Memory B cell (primary cell): ENCODE measurements at regions not wholly inside any gene's neighbourhood (a gene's known extent, or its start where the extent isn't known, plus 50 kb on each side); places are given as distances from the start of the nearest gene placed in this dataset.
"Not testable (repeated sequence)": the region's sequence is repeated elsewhere in the genome, so short reads cannot be mapped to it uniquely, and the experiment has no call there.

Source experiments
- ATAC-seq: fragments of 150-1000 bp; cut with Tn5 transposase; 2 replicates; pipeline ENCODE4 v1.10.0; 2021; ENCODE audit warnings: low read depth, mild to moderate bottlenecking, moderate library complexity
- DNase-seq, 2 donors: peaks; one replicate each; pipeline ENCODE4 v3.0.0; 2022; ENCODE audit warnings: low spot score in 2 of 2
- H3K27ac Mint-ChIP-seq: one replicate; pipeline ENCODE4 v1.8.0; 2022; ENCODE audit warnings: mild to moderate bottlenecking, moderate library complexity, mixed read lengths
- H3K27me3 Mint-ChIP-seq: one replicate; pipeline ENCODE4 v1.8.0; 2022; ENCODE audit warnings: mixed read lengths
- H3K36me3 Mint-ChIP-seq: one replicate; pipeline ENCODE4 v1.8.0; 2022; ENCODE audit warnings: mild to moderate bottlenecking, mixed read lengths
- H3K4me1 Mint-ChIP-seq: one replicate; pipeline ENCODE4 v1.8.0; 2022; ENCODE audit warnings: mixed read lengths
- H3K4me3 Mint-ChIP-seq: one replicate; pipeline ENCODE4 v1.8.0; 2022; ENCODE audit warnings: mild to moderate bottlenecking, moderate library complexity, mixed read lengths
- H3K9me3 Mint-ChIP-seq: one replicate; pipeline ENCODE4 v1.8.0; 2022; ENCODE audit warnings: mixed read lengths

DNA sequence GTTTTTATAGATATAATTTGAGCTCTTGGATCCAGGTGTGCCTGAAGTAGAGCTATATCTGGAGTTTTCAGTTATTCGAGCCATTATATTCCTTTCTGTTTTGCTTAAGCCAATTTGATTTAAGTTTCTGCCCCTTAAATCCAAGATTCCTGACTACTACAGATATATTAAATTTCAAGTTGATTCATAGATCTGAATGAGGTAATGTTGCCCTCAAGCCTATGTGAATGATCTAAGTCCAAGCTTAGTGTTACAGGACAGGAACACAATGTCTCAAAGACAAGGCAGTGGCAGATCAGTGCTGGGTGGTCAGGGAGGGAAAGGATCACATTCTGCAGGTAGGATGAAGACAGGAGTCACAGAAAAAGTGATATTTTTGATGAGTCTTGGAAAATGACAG is 75.7 kb upstream of the CTBP2 start:
- no peak for ATAC-seq

DNA sequence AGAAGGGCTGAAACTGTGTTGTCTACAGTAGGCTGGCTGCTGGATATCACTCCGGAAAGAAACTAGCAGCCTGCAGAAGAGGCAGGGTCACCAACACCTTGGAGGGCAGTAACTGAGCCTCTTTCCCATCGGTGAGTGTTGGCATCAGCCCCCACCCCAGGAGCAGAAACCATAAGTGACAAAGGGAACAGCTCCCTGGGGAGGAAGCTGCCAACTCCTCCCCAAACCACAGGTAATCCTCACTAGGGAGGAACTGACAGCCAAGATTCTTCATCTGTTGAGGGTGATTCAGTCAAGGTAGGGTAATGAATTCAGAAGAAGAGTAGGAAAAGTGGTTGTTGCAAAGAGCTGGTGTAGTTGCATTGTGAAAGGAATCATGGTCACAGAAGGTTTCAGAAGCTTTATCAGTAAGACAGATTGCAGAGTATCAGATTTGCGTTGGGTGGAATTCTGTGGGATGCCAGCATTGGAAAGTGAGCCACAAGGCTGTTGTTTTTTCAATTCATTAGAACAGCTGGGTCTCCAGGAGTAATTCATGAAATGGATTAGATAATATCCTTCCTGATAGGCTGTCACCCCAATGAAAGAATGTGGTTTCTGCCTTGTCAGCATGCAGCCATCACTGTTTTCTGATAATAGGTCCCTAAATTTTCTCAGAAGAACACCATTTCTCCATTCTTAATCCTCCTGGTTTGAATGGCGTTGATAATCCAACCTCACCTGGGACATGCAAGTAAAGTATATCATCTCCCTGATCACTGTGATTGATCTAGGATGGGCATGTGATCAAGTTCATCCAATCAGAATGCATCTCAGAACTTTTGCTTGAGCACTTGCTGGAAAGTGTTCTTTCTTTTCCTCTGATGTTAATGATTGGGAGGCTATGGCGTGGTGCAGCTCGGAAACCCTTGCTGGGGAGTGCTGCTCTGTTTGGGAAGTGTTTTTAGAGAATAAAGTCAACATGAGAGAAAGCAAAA is 75.0 kb upstream of the CTBP2 start:
- Mint-ChIP-seq H3K36me3 (no peaks in the 10 kb centered on the region), H3K9me3 (peaks cover 8% of the 10 kb centered on the region), H3K27me3 (peaks cover 2% of the 10 kb centered on the region), H3K4me3 (no peak overlapping the region), H3K4me1 (no peaks in the 10 kb centered on the region), H3K27ac (no peak overlapping the region)
- ATAC-seq (no peak), DNase-seq (no peak)

More for the DNA sequence above, 75.7 kb upstream of the CTBP2 start:
- Mint-ChIP-seq H3K4me3 (no peak overlapping the region), H3K4me1 (no peaks in the 10 kb centered on the region), H3K9me3 (peaks cover 8% of the 10 kb centered on the region), H3K36me3 (no peaks in the 10 kb centered on the region), H3K27me3 (peaks cover 2% of the 10 kb centered on the region), H3K27ac (no peak overlapping the region)
- DNase-seq = no peak

DNA sequence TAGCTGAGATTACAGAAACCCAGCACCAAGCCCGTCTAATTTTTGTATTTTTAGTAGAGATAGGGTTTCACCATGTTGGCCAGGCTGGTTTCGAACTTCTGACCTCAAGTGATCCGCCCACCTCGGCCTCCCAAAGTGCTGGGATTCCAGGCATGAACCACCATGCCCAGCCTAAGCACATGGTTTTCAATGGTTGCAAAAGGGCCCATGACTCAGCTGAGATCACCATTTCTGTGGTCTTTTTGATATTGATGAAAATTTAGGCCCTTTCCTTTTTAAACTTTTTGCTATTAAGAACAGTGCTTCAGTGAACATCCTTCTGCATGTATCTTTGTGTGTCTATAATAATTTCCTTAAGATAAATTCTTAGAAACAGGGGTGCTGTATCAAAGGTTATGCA is 74.2 kb upstream of the CTBP2 start:
- not testable (repeated sequence) for H3K4me1 Mint-ChIP-seq, H3K4me3 Mint-ChIP-seq, H3K36me3 Mint-ChIP-seq, H3K27me3 Mint-ChIP-seq, DNase-seq, H3K27ac Mint-ChIP-seq, ATAC-seq
- peaks cover 12% of the 10 kb centered on the region for H3K9me3 Mint-ChIP-seq

DNA sequence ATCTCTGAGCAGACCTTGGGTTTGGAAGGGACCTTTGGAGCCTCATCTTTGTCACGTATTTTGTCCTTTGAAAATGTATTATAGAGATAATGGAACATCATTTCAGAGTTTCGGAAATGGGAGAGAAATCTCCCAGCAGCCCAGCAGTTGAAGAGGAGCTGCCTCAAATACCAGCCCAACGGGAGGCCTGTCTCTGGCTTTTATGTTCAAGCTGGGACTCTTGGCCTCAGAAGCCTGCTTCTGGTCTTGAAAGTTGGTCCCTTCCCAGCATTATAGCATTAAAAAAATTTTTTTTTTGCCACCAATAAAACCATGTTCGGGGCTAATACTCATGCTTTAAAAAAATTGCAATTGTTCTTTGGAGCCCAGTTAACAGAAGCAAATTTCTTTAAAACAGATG is 73.4 kb upstream of the CTBP2 start:
- H3K4me3 Mint-ChIP-seq = no peak overlapping the region
- H3K9me3 Mint-ChIP-seq = peaks cover 8% of the 10 kb centered on the region
- no peaks in the 10 kb centered on the region for H3K36me3 Mint-ChIP-seq
- ATAC-seq (no peak), DNase-seq (no peak)
- no peaks in the 10 kb centered on the region for H3K4me1 Mint-ChIP-seq
- H3K27me3 Mint-ChIP-seq = peaks cover 2% of the 10 kb centered on the region
- no peak overlapping the region for H3K27ac Mint-ChIP-seq

DNA sequence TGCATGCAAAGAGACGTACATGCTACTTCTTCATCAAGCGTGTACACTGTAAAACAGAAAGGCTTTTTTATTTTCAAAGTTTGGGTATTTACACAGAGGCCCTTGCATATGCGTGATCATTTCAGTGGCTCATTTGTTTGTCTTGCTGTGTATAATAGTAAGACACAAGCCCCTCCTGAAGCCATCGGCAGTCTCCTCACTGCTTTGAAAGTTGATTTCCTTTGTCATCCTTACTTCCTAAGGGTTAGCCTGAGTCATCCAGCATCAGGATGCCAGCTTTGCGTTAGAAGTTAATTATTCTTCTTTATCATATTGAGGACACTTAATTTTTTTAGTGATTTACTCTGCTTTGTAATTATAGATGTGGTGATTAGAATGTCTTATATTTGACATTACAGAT is 72.5 kb upstream of the CTBP2 start:
- ATAC-seq (no peak), DNase-seq (no peak)
- Mint-ChIP-seq H3K4me1 (no peaks in the 10 kb centered on the region), H3K36me3 (no peaks in the 10 kb centered on the region), H3K9me3 (peaks cover 4% of the 10 kb centered on the region), H3K27me3 (peaks cover 2% of the 10 kb centered on the region), H3K27ac (no peak overlapping the region), H3K4me3 (no peak overlapping the region)

DNA sequence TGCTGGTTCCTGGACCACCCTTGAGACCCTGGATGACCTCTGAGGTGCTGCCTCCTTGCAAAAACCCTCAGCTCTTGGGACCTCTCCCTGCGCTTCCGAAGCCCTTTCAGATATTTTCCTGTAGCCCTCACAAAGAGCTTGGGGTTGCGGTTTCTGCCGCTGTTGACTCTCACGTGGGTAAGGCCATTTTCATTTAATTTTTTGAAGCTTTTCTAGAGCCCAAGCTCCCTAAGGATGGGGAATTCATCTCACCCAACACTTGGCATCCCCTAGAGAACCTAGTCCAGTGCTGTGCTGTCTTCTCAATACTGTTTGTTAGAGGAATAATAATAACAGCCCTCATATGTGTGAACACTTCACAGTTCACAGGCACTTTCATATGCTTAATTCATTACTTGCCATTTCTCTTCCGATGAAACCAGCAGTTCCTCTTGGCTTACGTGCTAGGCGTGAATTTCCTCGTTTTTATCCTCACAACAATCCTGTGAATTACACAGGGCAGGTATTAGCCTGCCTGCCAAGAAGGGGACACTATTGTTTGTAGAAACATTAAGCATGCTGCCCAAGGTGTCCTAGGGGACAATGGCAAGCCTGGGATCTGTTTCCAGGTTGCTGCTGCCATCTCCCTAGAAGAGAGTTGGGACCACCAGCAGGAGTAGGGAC is 71.6 kb upstream of the CTBP2 start:
- Mint-ChIP-seq H3K27ac (no peak overlapping the region), H3K9me3 (peaks cover 6% of the 10 kb centered on the region), H3K36me3 (no peaks in the 10 kb centered on the region), H3K4me1 (no peaks in the 10 kb centered on the region), H3K27me3 (peaks cover 2% of the 10 kb centered on the region), H3K4me3 (no peak overlapping the region)
- ATAC-seq (no peak), DNase-seq (no peak)

DNA sequence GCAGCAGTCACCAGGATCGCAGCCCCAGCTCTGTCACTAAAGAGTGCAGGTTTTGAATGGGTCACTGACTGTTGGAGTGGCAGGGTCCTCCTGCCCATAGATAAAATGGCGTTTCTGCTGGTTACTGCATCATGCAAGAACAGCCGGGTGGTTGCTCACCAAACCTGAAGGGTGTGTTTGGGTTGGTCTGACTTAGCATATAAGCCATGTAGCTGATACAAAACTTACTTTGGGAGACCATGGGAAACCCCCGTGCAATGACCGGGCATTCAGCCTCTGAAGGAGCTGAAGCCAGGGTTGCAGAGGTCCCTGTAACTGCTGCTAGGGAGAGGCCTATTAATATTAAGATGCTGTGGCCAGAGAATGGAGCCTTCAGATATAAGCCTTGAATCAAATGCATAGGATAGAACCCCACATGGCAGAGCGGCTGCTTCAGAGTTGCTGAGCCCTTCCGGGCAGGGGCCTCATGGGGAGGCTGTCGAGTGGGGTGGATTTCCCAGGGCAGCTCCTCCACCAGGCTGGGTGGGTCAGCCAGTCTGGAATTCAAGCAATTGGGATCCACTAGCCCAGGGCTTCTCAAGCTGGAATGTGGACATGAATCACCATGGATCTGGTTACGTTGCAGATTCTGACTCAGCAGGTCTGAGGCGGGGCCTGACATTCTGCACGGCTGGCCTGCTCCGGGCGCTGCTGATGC is 70.9 kb upstream of the CTBP2 start:
- peaks cover 2% of the 10 kb centered on the region for H3K27me3 Mint-ChIP-seq
- no peak for ATAC-seq

DNA sequence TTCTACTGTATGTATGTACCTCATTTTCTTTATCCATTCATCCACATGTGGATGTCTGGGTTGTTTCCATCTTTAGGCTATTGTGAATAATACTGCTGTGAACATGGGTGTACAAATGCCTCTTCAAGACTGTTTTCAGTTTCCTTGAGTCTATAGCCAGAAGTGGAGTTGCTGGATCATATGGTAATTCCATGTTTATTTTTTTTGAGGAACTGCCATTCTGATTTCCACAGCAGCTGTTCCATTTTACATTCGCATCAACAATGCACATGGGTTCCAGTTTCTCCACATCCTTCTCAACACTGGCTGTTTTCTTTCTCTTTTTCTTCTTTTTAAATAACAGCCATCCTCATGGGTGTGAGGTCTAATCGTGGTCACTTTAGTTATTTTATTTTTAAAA is 69.9 kb upstream of the CTBP2 start:
- Mint-ChIP-seq H3K27ac (no peak overlapping the region), H3K27me3 (no peaks in the 10 kb centered on the region), H3K4me3 (no peak overlapping the region), H3K4me1 (no peaks in the 10 kb centered on the region), H3K9me3 (peaks cover 6% of the 10 kb centered on the region), H3K36me3 (no peaks in the 10 kb centered on the region)
- ATAC-seq = no peak
- no peak for DNase-seq

More for the DNA sequence above, 70.9 kb upstream of the CTBP2 start:
- Mint-ChIP-seq H3K36me3 (no peaks in the 10 kb centered on the region), H3K27ac (no peak overlapping the region), H3K4me3 (no peak overlapping the region), H3K9me3 (peaks cover 6% of the 10 kb centered on the region), H3K4me1 (no peaks in the 10 kb centered on the region)
- DNase-seq = no peak

DNA sequence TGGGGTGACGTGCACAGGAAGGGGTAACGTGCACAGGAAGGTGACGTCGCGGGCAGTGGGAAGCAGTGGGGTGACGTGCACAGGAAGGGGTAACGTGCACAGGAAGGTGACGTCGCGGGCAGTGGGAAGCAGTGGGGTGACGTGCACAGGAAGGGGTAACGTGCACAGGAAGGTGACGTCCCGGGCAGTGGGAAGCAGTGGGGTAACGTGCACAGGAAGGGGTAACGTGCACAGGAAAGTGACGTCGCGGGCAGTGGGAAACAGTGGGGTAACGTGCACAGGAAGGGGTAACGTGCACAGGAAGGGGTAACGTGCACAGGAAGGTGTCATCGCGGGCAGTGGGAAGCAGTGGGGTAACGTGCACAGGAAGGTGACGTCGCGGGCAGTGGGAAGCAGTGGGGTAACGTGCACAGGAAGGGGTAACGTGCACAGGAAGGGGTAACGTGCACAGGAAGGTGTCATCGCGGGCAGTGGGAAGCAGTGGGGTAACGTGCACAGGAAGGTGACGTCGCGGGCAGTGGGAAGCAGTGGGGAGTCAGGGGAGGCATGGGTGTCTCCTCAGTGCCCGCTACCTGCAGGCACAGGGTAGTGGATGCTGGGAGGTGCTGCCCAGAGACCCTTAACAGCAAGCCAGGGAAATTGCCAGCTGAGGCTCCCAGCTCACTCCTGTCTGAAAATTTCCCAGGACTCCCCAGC is 68.0 kb upstream of the CTBP2 start:
- ATAC-seq, H3K36me3 Mint-ChIP-seq, H3K4me3 Mint-ChIP-seq: not testable (repeated sequence)

DNA sequence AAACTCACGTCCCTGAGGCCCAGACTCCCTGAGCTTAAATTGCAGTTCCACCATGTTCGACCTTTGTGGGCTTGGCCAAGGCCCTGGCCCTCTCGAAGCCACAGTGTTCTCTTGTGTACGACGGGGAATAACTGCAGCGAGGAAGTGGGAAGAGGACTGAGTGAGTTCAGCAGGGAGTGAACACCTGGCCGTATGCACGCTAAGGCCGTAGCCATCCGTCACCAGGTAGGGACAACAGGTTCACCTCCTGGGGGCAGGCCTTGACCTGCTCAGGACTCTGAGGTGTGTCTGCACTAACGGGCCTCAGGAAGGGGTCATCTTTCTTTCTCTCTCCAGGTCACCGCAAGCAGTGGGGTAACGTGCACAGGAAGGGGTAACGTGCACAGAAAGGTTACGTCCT is 67.2 kb upstream of the CTBP2 start:
- no peak for ATAC-seq
- Mint-ChIP-seq H3K4me1 (no peaks in the 10 kb centered on the region), H3K27ac (no peak overlapping the region), H3K36me3 (no peaks in the 10 kb centered on the region), H3K9me3 (peaks cover 6% of the 10 kb centered on the region), H3K4me3 (no peak overlapping the region), H3K27me3 (no peaks in the 10 kb centered on the region)
- no peak for DNase-seq

More for the DNA sequence above, 68.0 kb upstream of the CTBP2 start:
- not testable (repeated sequence) for H3K9me3 Mint-ChIP-seq, H3K4me1 Mint-ChIP-seq, H3K27ac Mint-ChIP-seq, DNase-seq, H3K27me3 Mint-ChIP-seq

DNA sequence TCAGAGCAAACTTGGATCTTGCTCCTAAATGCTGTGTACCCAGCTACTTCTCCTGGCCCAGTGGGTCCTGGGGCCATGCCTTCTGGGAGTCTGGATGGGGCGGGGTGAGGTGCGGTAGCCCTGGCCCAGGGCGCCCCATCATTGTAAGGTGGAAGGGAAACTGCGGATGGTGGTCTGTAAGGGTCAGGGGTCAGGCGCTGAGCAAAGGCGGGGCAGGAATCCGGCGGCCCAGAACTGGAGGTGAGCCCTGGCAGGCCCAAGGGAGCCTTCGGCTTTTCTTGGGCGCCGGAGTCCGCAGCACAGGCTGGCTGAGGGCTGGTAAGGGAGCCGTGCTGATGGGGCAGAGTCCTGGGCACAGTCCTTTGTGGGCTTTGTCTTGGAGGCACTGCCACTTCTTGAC is 66.5 kb upstream of the CTBP2 start:
- H3K9me3 Mint-ChIP-seq = peaks cover 6% of the 10 kb centered on the region
- no peak overlapping the region for H3K4me3 Mint-ChIP-seq
- H3K27ac Mint-ChIP-seq = no peak overlapping the region
- H3K4me1 Mint-ChIP-seq = no peaks in the 10 kb centered on the region
- peaks cover 2% of the 10 kb centered on the region for H3K27me3 Mint-ChIP-seq
- ATAC-seq (no peak), DNase-seq (no peak)
- H3K36me3 Mint-ChIP-seq = no peaks in the 10 kb centered on the region

DNA sequence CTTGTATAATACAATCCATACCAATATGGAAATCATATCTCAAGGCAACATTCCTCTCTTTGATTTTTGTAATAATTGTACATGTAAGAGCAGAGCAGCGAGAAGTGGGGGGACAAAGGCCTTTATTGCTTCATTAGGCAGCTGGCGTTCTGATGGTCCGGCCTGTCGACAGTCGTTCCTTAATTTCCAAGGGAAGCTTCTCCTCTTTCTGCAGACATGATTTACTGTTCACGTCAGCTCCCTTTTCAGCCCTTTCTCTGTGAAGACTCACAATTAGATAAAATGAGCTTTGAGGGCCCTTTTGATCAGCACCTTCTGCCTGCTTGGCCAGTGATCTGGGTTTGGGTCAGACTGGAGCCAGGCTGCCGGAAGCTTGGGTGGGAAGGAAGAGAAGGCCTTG is 65.6 kb upstream of the CTBP2 start:
- DNase-seq (no peak), ATAC-seq (no peak)
- Mint-ChIP-seq H3K27me3 (peaks cover 5% of the 10 kb centered on the region), H3K4me1 (no peaks in the 10 kb centered on the region), H3K4me3 (no peak overlapping the region), H3K27ac (no peak overlapping the region), H3K36me3 (no peaks in the 10 kb centered on the region), H3K9me3 (peaks cover 6% of the 10 kb centered on the region)

DNA sequence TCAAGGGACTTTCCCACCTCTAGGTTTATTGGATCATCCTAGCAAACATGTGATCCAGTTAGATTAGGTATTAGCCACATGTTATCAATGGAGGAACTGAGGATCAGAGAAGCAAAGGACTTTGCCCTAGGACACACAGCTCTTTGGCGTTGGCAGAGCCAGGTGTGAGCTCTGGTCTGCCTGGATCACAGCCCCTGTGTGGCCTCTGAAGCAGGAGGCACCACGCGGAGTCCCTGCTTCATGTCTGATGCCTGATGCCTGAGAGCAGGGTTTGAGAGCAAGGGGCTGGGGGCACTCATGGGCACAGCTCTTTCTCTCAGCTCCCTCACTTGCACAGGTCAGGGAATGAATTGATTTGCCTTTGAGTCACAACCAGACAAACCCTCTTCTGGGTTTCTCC is 64.7 kb upstream of the CTBP2 start:
- ATAC-seq (no peak), DNase-seq (no peak)
- Mint-ChIP-seq H3K27me3 (peaks cover 5% of the 10 kb centered on the region), H3K9me3 (peaks cover 5% of the 10 kb centered on the region), H3K4me3 (no peak overlapping the region), H3K4me1 (no peaks in the 10 kb centered on the region), H3K36me3 (no peaks in the 10 kb centered on the region), H3K27ac (no peak overlapping the region)
